Body of pancreas (tissue), 4 donors: ENCODE measurements at regions not wholly inside any gene's neighbourhood (a gene's known extent, or its start where the extent isn't known, plus 50 kb on each side); places are given as distances from the start of the nearest gene placed in this dataset.

Experiments used
- ATAC-seq: fragments of 150-250 bp; one replicate; pipeline ENCODE4 v1.9.1; 2016
- DNase-seq, 4 donors: peaks; one replicate each; pipeline ENCODE4 v3.0.0-alpha.2; 2019
- H3K27ac ChIP-seq, 4 donors: fragments of 200-600 bp; sonication (generic); 1 replicate in 3 of 4; 2 replicates in 1 of 4; pipeline versions ENCODE4 v1.5.1 to v1.6.1; 2016 to 2019; ENCODE audit warnings: mild to moderate bottlenecking in 1 of 4, mixed read lengths in 1 of 4, moderate library complexity in 1 of 4
- H3K27me3 ChIP-seq, 2 donors: fragments of 200-600 bp; sonication (generic); one replicate each; pipeline ENCODE4 v1.6.0; 2016; ENCODE audit warnings: mild to moderate bottlenecking in 1 of 2
- H3K36me3 ChIP-seq, 2 donors: fragments of 200-600 bp; sonication (generic); replicated peaks in 1 of 2; 2 replicates each; pipeline ENCODE4 v1.5.1; 2016; ENCODE audit warnings: low read depth in 2 of 2; ENCODE audit not compliant: insufficient read depth in 1 of 2
- H3K4me1 ChIP-seq: fragments of 200-600 bp; sonication (generic); one replicate; pipeline ENCODE4 v1.6.0; 2016
- H3K4me3 ChIP-seq, 2 donors: fragments of 200-600 bp; sonication (generic); 1 replicate in 1 of 2; 2 replicates in 1 of 2; pipeline ENCODE4 v1.5.1; 2016 to 2019
- H3K9me3 ChIP-seq, 3 donors: fragments of 200-600 bp; sonication (generic); 1 replicate in 2 of 3; 2 replicates in 1 of 3; pipeline ENCODE4 v1.5.1; 2016
- CTCF ChIP-seq, 7 experiments: fragments of 450-650 bp in 4 of 7; fragments of 200-600 bp in 3 of 7; sonication (generic) in 3 of 7; IDR thresholded peaks; one replicate each; pipeline ENCODE4 v1.5.1; 2016 to 2019; ENCODE audit warnings: antibody characterized with exemption in 7 of 7
- POLR2A ChIP-seq, 3 donors: fragments of 450-650 bp; IDR thresholded peaks; one replicate each; pipeline ENCODE4 v1.6.1; 2016; ENCODE audit warnings: antibody characterized with exemption in 3 of 3, mild to moderate bottlenecking in 2 of 3
- WGBS, 2 donors: methylation state at CpG; one replicate each; pipeline ENCODE4 v1.1.5; 2017; 5-methylcytosine and 5-hydroxymethylcytosine counted together
- intact Hi-C: fragments of 100-400 bp; cut with DNase I; formaldehyde crosslinking; loops from one replicate; pipeline ENCODE4 v1.15.1; 2023

- intact Hi-C loops, result no loop called here
- Histone ChIP-seq H3K27me3 (no peaks in the 10 kb centered on the region), H3K4me1 (no peaks in the 10 kb centered on the region), H3K9me3 (no peaks in the 10 kb centered on the region), H3K36me3 (no peaks in the 10 kb centered on the region), H3K4me3 (no peak overlapping the region), H3K27ac (no peak overlapping the region)
- TF ChIP-seq CTCF (IDR thresholded peaks at IDR 0.05) (no peak), POLR2A (IDR thresholded peaks at IDR 0.05) (no peak)
- ATAC-seq, result no peak
- DNase-seq, result no peak
These were observed 850.5 kb downstream of the TECRL start for GRCh38 chr4:63558709-63559108.

- DNase-seq (no peak), ATAC-seq (no peak)
- Histone ChIP-seq H3K9me3 (no peaks in the 10 kb centered on the region), H3K4me3 (no peak overlapping the region), H3K36me3 (no peaks in the 10 kb centered on the region), H3K27ac (no peak overlapping the region), H3K27me3 (no peaks in the 10 kb centered on the region), H3K4me1 (no peaks in the 10 kb centered on the region)
- intact Hi-C loops, result no loop called here
- 47 to 57% methylated on average over 4 of the region's 4 CpGs for WGBS, 2 donors
- TF ChIP-seq POLR2A (IDR thresholded peaks at IDR 0.05) (no peak), CTCF (IDR thresholded peaks at IDR 0.05) (no peak)
These were observed 852.9 kb downstream of the TECRL start for GRCh38 chr4:63556332-63556731.

- H3K4me1 ChIP-seq, result no peaks in the 10 kb centered on the region
- H3K27me3 ChIP-seq, result no peaks in the 10 kb centered on the region
- no peaks in the 10 kb centered on the region for H3K9me3 ChIP-seq
- H3K27ac ChIP-seq, result no peak overlapping the region
- TF ChIP-seq CTCF (IDR thresholded peaks at IDR 0.05), result no peak
- TF ChIP-seq POLR2A (IDR thresholded peaks at IDR 0.05), result no peak
- intact Hi-C loops, result no loop called here
- ATAC-seq (no peak), DNase-seq (no peak)
- H3K36me3 ChIP-seq, result no peaks in the 10 kb centered on the region
- no peak overlapping the region for H3K4me3 ChIP-seq
These were observed 856.1 kb downstream of the TECRL start for GRCh38 chr4:63553123-63553522.

- H3K27ac ChIP-seq, result no peak overlapping the region
- intact Hi-C loops, result no loop called here
- no peaks in the 10 kb centered on the region for H3K27me3 ChIP-seq
- no peak overlapping the region for H3K4me3 ChIP-seq
- DNase-seq (no peak), ATAC-seq (no peak)
- TF ChIP-seq CTCF (IDR thresholded peaks at IDR 0.05), result no peak
- no peak for TF ChIP-seq POLR2A (IDR thresholded peaks at IDR 0.05)
- WGBS, 2 donors, result 53 to 57% methylated on average over 1 to 2 of the region's 2 CpGs
- no peaks in the 10 kb centered on the region for H3K9me3 ChIP-seq
- H3K4me1 ChIP-seq, result no peaks in the 10 kb centered on the region
- no peaks in the 10 kb centered on the region for H3K36me3 ChIP-seq
These were observed 867.4 kb downstream of the TECRL start for GRCh38 chr4:63541828-63542227.

- Histone ChIP-seq H3K4me3 (no peak overlapping the region), H3K4me1 (no peaks in the 10 kb centered on the region), H3K27ac (no peak overlapping the region), H3K27me3 (no peaks in the 10 kb centered on the region), H3K9me3 (no peaks in the 10 kb centered on the region), H3K36me3 (no peaks in the 10 kb centered on the region)
- ATAC-seq (no peak), DNase-seq (no peak)
- intact Hi-C loops, result no loop called here
- TF ChIP-seq CTCF (IDR thresholded peaks at IDR 0.05) (no peak), POLR2A (IDR thresholded peaks at IDR 0.05) (no peak)
- WGBS, 2 donors, result 54 to 59% methylated on average over 7 of the region's 7 CpGs
These were observed 879.5 kb downstream of the TECRL start for GRCh38 chr4:63529581-63530337.
